ENCODE measurements at regions not wholly inside any gene's neighbourhood (a gene's known extent, or its start where the extent isn't known, plus 50 kb on each side); places are given as distances from the start of the nearest gene placed in this dataset.

GRCh38 chr10:111486346-111486745, 409.5 kb downstream of the ADRA2A start:
- Histone ChIP-seq H3K9me3 (replicated peaks; ENCODE audit: low read length) (no peaks in the 10 kb centered on the region), H3K4me1 (ENCODE audit: control insufficient read depth, insufficient read depth, low read length) (no peaks in the 10 kb centered on the region), H3K27me3 (ENCODE audit: control insufficient read depth, insufficient read depth, low read length) (no peaks in the 10 kb centered on the region), H3K4me2 (ENCODE audit: low read length) (no peak overlapping the region), H3K9ac (ENCODE audit: low read depth, low read length) (no peak overlapping the region), H3K36me3 (ENCODE audit: insufficient read depth, low read length) (no peaks in the 10 kb centered on the region), H3K4me3 (ENCODE audit: low read length) (no peak overlapping the region)

GRCh38 chr10:111488668-111489067, 411.8 kb downstream of the ADRA2A start:
- Histone ChIP-seq H3K9ac (ENCODE audit: low read depth, low read length) (no peak overlapping the region), H3K4me2 (ENCODE audit: low read length) (no peak overlapping the region), H3K36me3 (ENCODE audit: insufficient read depth, low read length) (no peaks in the 10 kb centered on the region), H3K27me3 (ENCODE audit: control insufficient read depth, insufficient read depth, low read length) (no peaks in the 10 kb centered on the region), H3K9me3 (replicated peaks; ENCODE audit: low read length) (no peaks in the 10 kb centered on the region), H3K4me3 (ENCODE audit: low read length) (no peak overlapping the region), H3K4me1 (ENCODE audit: control insufficient read depth, insufficient read depth, low read length) (no peaks in the 10 kb centered on the region)

GRCh38 chr10:111491154-111491553, 414.3 kb downstream of the ADRA2A start:
- H3K9me3 ChIP-seq (replicated peaks; ENCODE audit: low read length): no peaks in the 10 kb centered on the region
- no peaks in the 10 kb centered on the region for H3K27me3 ChIP-seq (ENCODE audit: control insufficient read depth, insufficient read depth, low read length)
- no peak overlapping the region for H3K9ac ChIP-seq (ENCODE audit: low read depth, low read length)
- H3K4me2 ChIP-seq (ENCODE audit: low read length): no peak overlapping the region
- H3K4me3 ChIP-seq (ENCODE audit: low read length): no peak overlapping the region
- no peaks in the 10 kb centered on the region for H3K4me1 ChIP-seq (ENCODE audit: control insufficient read depth, insufficient read depth, low read length)
- H3K36me3 ChIP-seq (ENCODE audit: insufficient read depth, low read length): no peaks in the 10 kb centered on the region

GRCh38 chr10:111493024-111493625, 416.3 kb downstream of the ADRA2A start:
- Histone ChIP-seq H3K36me3 (ENCODE audit: insufficient read depth, low read length) (no peaks in the 10 kb centered on the region), H3K4me1 (ENCODE audit: control insufficient read depth, insufficient read depth, low read length) (no peaks in the 10 kb centered on the region), H3K9me3 (replicated peaks; ENCODE audit: low read length) (no peaks in the 10 kb centered on the region), H3K4me3 (ENCODE audit: low read length) (no peak overlapping the region), H3K9ac (ENCODE audit: low read depth, low read length) (no peak overlapping the region), H3K4me2 (ENCODE audit: low read length) (no peak overlapping the region), H3K27me3 (ENCODE audit: control insufficient read depth, insufficient read depth, low read length) (no peaks in the 10 kb centered on the region)

GRCh38 chr10:111498560-111498959, 421.7 kb downstream of the ADRA2A start:
- H3K4me3 ChIP-seq (ENCODE audit: low read length): no peak overlapping the region
- no peaks in the 10 kb centered on the region for H3K27me3 ChIP-seq (ENCODE audit: control insufficient read depth, insufficient read depth, low read length)
- no peak overlapping the region for H3K9ac ChIP-seq (ENCODE audit: low read depth, low read length)
- no peaks in the 10 kb centered on the region for H3K9me3 ChIP-seq (replicated peaks; ENCODE audit: low read length)
- H3K4me2 ChIP-seq (ENCODE audit: low read length): no peak overlapping the region
- H3K4me1 ChIP-seq (ENCODE audit: control insufficient read depth, insufficient read depth, low read length): no peaks in the 10 kb centered on the region
- no peaks in the 10 kb centered on the region for H3K36me3 ChIP-seq (ENCODE audit: insufficient read depth, low read length)

GRCh38 chr10:111504376-111504775, 427.5 kb downstream of the ADRA2A start:
- no peaks in the 10 kb centered on the region for H3K27me3 ChIP-seq (ENCODE audit: control insufficient read depth, insufficient read depth, low read length)
- H3K4me3 ChIP-seq (ENCODE audit: low read length): no peak overlapping the region
- H3K36me3 ChIP-seq (ENCODE audit: insufficient read depth, low read length): no peaks in the 10 kb centered on the region
- H3K4me2 ChIP-seq (ENCODE audit: low read length): no peak overlapping the region
- no peak overlapping the region for H3K9ac ChIP-seq (ENCODE audit: low read depth, low read length)
- no peaks in the 10 kb centered on the region for H3K9me3 ChIP-seq (replicated peaks; ENCODE audit: low read length)
- H3K4me1 ChIP-seq (ENCODE audit: control insufficient read depth, insufficient read depth, low read length): no peaks in the 10 kb centered on the region

GRCh38 chr10:111506266-111507034, 429.6 kb downstream of the ADRA2A start:
- Histone ChIP-seq H3K9ac (ENCODE audit: low read depth, low read length) (no peak overlapping the region), H3K27me3 (ENCODE audit: control insufficient read depth, insufficient read depth, low read length) (no peaks in the 10 kb centered on the region), H3K4me2 (ENCODE audit: low read length) (no peak overlapping the region), H3K36me3 (ENCODE audit: insufficient read depth, low read length) (no peaks in the 10 kb centered on the region), H3K4me1 (ENCODE audit: control insufficient read depth, insufficient read depth, low read length) (no peaks in the 10 kb centered on the region), H3K4me3 (ENCODE audit: low read length) (no peak overlapping the region), H3K9me3 (replicated peaks; ENCODE audit: low read length) (no peaks in the 10 kb centered on the region)

- Histone ChIP-seq H3K4me1 (ENCODE audit: control insufficient read depth, insufficient read depth, low read length) (no peaks in the 10 kb centered on the region), H3K27me3 (ENCODE audit: control insufficient read depth, insufficient read depth, low read length) (no peaks in the 10 kb centered on the region), H3K9me3 (replicated peaks; ENCODE audit: low read length) (no peaks in the 10 kb centered on the region), H3K9ac (ENCODE audit: low read depth, low read length) (no peak overlapping the region), H3K4me3 (ENCODE audit: low read length) (no peak overlapping the region), H3K4me2 (ENCODE audit: low read length) (no peak overlapping the region), H3K36me3 (ENCODE audit: insufficient read depth, low read length) (no peaks in the 10 kb centered on the region)
Measured at GRCh38 chr10:111511751-111512150, 434.9 kb downstream of the ADRA2A start.

GRCh38 chr10:111515264-111515663, 438.4 kb downstream of the ADRA2A start:
- no peak overlapping the region for H3K4me2 ChIP-seq (ENCODE audit: low read length)
- no peaks in the 10 kb centered on the region for H3K36me3 ChIP-seq (ENCODE audit: insufficient read depth, low read length)

GRCh38 chr10:111515706-111516105, 438.9 kb downstream of the ADRA2A start:
- Histone ChIP-seq H3K4me3 (ENCODE audit: low read length) (no peak overlapping the region), H3K27me3 (ENCODE audit: control insufficient read depth, insufficient read depth, low read length) (no peaks in the 10 kb centered on the region), H3K4me1 (ENCODE audit: control insufficient read depth, insufficient read depth, low read length) (no peaks in the 10 kb centered on the region), H3K4me2 (ENCODE audit: low read length) (no peak overlapping the region), H3K36me3 (ENCODE audit: insufficient read depth, low read length) (no peaks in the 10 kb centered on the region), H3K9me3 (replicated peaks; ENCODE audit: low read length) (no peaks in the 10 kb centered on the region), H3K9ac (ENCODE audit: low read depth, low read length) (no peak overlapping the region)

More at GRCh38 chr10:111515264-111515663, 438.4 kb downstream of the ADRA2A start:
- no peak overlapping the region for H3K9ac ChIP-seq (ENCODE audit: low read depth, low read length)
- H3K4me1 ChIP-seq (ENCODE audit: control insufficient read depth, insufficient read depth, low read length): no peaks in the 10 kb centered on the region
- H3K27me3 ChIP-seq (ENCODE audit: control insufficient read depth, insufficient read depth, low read length): no peaks in the 10 kb centered on the region
- no peak overlapping the region for H3K4me3 ChIP-seq (ENCODE audit: low read length)
- no peaks in the 10 kb centered on the region for H3K9me3 ChIP-seq (replicated peaks; ENCODE audit: low read length)

GRCh38 chr10:111516144-111516543, 439.3 kb downstream of the ADRA2A start:
- Histone ChIP-seq H3K9me3 (replicated peaks; ENCODE audit: low read length) (no peaks in the 10 kb centered on the region), H3K4me1 (ENCODE audit: control insufficient read depth, insufficient read depth, low read length) (no peaks in the 10 kb centered on the region), H3K36me3 (ENCODE audit: insufficient read depth, low read length) (no peaks in the 10 kb centered on the region), H3K27me3 (ENCODE audit: control insufficient read depth, insufficient read depth, low read length) (no peaks in the 10 kb centered on the region), H3K9ac (ENCODE audit: low read depth, low read length) (no peak overlapping the region), H3K4me3 (ENCODE audit: low read length) (no peak overlapping the region), H3K4me2 (ENCODE audit: low read length) (no peak overlapping the region)

- H3K4me2 ChIP-seq (ENCODE audit: low read length): no peak overlapping the region
- H3K9me3 ChIP-seq (replicated peaks; ENCODE audit: low read length): no peaks in the 10 kb centered on the region
- no peaks in the 10 kb centered on the region for H3K36me3 ChIP-seq (ENCODE audit: insufficient read depth, low read length)
- no peaks in the 10 kb centered on the region for H3K27me3 ChIP-seq (ENCODE audit: control insufficient read depth, insufficient read depth, low read length)
- H3K4me3 ChIP-seq (ENCODE audit: low read length): no peak overlapping the region
- H3K4me1 ChIP-seq (ENCODE audit: control insufficient read depth, insufficient read depth, low read length): no peaks in the 10 kb centered on the region
- H3K9ac ChIP-seq (ENCODE audit: low read depth, low read length): no peak overlapping the region
Measured at GRCh38 chr10:111522141-111522540, 445.3 kb downstream of the ADRA2A start.

Measured in skeletal muscle satellite cell (primary cell).